Astrocyte of the spinal cord (primary cell): ENCODE measurements at regions not wholly inside any gene's neighbourhood (a gene's known extent, or its start where the extent isn't known, plus 50 kb on each side); places are given as distances from the start of the nearest gene placed in this dataset.
"Not testable (repeated sequence)": the region's sequence is repeated elsewhere in the genome, so short reads cannot be mapped to it uniquely, and the experiment has no call there.

Source experiments
- DNase-seq: peaks from one replicate; pipeline ENCODE4 v3.0.0; 2011; ENCODE audit warnings: low read depth, low spot score
- H3K4me3 ChIP-seq: 2 replicates; pipeline ENCODE4 v1.5.1; 2011; ENCODE audit warnings: low read depth, mild to moderate bottlenecking, low read length, moderate library complexity
- in situ Hi-C: cut with HindIII; loops from 2 replicates; pipeline ENCODE4 v1.10.0; 2017; ENCODE audit warnings: low sequenced_read_pairs
- TF ChIP-seq, protein P1 (sequence below): IDR thresholded peaks from 2 replicates; pipeline ENCODE4 v1.5.1; 2012; ENCODE audit warnings: low read depth, mild to moderate bottlenecking, low read length, inconsistent platforms

DNA sequence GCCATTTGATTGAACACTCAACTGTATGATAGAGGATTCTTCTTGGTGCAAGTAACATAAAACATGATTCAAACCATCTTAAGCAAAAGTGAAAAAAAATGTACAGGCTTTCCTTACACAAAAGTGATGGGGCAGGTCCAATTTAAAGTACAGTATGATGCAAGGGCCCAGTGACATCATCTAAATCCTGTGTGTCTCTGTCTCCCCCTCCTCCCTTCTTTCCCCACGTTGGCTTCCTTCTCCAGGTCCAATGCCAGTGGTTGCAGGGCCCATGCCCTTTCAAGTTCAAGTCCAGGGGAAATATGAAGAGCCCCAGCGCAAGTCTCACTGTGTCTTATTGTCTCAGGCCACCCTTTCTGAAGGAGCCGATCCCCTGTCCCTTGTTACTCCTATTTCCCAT lies 332.3 kb downstream of the SHQ1 start:
- in situ Hi-C loops: no loop called here
- H3K4me3 ChIP-seq: no peak overlapping the region
- TF ChIP-seq, protein P1, sequence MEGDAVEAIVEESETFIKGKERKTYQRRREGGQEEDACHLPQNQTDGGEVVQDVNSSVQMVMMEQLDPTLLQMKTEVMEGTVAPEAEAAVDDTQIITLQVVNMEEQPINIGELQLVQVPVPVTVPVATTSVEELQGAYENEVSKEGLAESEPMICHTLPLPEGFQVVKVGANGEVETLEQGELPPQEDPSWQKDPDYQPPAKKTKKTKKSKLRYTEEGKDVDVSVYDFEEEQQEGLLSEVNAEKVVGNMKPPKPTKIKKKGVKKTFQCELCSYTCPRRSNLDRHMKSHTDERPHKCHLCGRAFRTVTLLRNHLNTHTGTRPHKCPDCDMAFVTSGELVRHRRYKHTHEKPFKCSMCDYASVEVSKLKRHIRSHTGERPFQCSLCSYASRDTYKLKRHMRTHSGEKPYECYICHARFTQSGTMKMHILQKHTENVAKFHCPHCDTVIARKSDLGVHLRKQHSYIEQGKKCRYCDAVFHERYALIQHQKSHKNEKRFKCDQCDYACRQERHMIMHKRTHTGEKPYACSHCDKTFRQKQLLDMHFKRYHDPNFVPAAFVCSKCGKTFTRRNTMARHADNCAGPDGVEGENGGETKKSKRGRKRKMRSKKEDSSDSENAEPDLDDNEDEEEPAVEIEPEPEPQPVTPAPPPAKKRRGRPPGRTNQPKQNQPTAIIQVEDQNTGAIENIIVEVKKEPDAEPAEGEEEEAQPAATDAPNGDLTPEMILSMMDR: no peak
- DNase-seq: no peak

DNA sequence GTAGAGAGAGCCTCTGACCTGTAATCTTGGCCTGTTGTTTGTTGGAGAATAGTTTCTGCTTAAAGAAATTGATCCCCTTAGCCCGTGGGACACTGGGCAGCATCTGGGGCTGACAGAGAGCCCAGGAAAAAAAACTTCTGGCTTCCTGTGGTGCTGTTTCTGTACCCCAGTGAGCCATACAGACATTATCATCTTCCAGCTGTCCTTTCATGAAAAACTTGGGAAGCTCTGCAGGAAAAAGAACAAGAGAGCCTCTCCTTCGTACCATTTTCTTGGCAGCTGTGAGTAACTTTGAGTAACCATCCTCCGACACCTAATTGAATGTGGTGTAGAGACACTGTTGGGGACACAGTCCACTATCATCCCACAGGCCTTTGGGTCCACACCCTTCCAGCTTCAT lies 333.0 kb downstream of the SHQ1 start:
- no peak for DNase-seq

DNA sequence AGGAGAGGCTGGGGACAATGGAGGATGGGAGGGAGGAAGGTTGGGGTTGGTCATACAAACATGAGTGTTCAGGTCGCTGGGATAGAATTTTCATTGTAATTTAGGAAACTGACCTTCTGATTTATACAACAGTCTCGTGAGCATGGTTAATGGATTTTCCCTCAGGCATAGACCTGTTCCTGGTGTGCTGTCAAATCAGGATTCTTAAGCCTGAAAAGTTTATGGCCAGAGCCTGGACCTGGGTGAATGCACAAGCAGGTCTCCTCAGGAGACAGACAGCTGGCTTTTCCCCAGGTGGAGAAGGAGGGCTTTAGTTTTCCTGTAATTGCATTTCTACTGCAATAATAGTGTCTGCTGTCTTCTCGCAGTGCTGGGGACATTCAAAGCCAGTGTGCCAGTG lies 338.0 kb downstream of the SHQ1 start:
- no peak overlapping the region for H3K4me3 ChIP-seq
- DNase-seq: no peak
- TF ChIP-seq, protein P1: no peak
- in situ Hi-C loops: no loop called here

More for the DNA sequence above, 333.0 kb downstream of the SHQ1 start:
- in situ Hi-C loops: no loop called here
- TF ChIP-seq, protein P1: no peak
- no peak overlapping the region for H3K4me3 ChIP-seq

DNA sequence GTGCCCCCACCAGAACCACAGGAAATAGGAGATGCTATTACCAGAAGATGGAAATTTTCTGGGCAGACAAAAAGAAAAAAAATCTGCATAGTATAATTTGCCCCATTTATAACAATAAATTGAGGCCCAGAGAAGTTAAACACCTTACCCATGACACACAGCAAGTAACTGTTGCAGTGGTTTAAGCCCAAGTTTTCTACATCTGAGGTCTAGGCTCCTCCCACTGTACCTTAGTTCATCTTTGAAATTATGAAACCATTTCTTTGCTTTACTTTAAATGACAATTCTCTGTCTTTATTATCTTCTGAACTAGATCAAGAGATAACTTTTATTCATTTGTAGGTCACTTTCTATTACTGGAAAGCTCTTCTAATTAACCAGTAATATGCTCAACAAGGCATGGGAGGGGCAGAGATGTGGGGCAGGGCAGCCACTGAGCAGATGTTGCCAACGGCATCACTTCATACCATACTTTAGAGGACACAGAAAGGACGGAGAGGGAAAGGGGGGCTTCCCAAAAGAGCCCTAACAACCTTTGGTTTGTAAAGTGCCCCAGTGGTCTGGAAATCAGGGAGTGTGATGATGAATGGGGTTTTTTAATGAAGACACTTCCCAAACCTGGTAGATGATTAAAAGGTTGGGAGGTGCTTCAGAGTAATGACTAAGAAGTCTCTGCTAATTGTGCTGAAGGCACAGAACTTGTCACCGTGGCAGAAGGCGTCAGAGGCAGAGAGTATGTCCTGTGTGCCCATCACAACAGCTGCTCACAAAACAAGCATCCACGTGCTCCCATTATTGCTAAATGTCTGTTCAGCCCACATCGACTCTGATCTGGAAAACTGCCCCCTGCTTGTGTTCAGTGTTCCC lies 342.5 kb downstream of the SHQ1 start:
- in situ Hi-C loops: no loop called here

DNA sequence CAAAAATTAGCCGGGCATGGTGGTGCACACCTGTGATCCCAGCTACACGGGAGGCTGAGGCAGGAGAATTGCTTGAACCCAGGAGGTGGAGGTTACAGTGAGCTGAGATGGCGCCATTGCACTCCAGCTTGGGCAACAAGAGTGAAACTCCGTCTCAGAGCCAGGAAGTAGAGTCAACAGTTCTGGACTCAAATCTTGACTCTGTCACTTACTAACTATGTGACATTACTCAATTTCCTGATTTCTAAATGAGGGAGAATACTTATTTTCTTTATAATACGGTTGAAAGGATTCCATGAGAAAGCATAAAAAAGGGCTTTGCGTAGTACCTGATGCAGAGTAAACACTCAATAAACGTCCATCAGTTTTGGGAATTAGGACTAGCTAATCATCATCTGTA lies 350.7 kb downstream of the SHQ1 start:
- in situ Hi-C loops, H3K4me3 ChIP-seq, DNase-seq: not testable (repeated sequence)

More for the DNA sequence above, 342.5 kb downstream of the SHQ1 start:
- TF ChIP-seq, protein P1: no peak
- no peak for DNase-seq
- H3K4me3 ChIP-seq: no peak overlapping the region

DNA sequence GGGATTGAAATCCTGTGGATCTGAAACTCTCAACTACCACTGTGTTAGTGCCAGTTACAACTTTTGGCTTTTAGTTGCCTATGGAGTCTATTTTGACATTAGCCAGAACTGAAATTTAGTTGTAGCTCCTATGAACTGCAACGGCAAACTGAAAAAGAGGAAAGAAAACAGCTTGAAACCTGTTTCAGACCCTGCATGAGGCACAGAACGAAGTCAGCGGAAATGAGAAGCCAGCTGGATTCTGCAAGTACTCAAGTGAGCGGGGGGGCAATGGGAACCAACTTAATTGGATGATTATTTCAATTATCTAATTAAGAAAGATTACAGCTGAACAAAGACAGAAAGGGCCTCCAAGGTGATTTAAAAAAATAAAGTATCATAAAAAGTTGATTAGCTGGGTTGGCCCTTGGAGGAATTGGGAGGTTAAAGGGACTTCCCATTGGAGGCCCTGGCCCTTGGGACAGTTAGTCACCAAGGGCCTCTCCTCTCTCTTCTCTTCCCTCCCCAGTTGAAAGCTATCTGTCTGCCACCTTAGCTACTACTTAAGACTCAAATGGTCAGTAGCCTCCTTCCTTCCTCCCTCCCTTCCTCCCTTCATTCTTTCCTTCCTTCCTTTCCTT lies 352.1 kb downstream of the SHQ1 start:
- in situ Hi-C loops: no loop called here
- DNase-seq: no peak
- TF ChIP-seq, protein P1: no peak
- H3K4me3 ChIP-seq: no peak overlapping the region

DNA sequence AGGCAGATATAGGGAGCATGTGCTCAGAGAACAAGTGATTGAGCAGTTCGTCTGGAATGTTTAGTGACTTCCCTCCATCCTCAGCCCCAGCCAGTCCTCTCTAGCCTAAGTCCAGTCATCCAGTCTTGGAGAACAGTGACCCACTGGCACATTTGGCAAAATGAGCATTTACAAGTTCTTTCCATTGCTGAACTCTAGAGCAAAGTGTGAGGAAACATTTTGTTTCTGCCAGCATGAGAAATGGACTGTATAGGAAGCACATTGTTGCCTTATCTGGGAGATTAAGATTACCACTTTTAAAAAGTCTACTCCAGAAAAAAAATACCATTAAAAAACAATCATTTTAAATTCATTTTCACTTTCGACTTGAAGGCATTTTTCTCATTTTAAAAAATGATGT lies 353.6 kb downstream of the SHQ1 start:
- H3K4me3 ChIP-seq: no peak overlapping the region
- TF ChIP-seq, protein P1: no peak
- DNase-seq: no peak
- in situ Hi-C loops: no loop called here
